SK-N-SH treated with all-trans-retinoic acid at 6 μM for 48 hours (cell line): ENCODE measurements at regions not wholly inside any gene's neighbourhood (a gene's known extent, or its start where the extent isn't known, plus 50 kb on each side); places are given as distances from the start of the nearest gene placed in this dataset.

Experiments
- ZNF70 ChIP-seq: fragments of 450-650 bp; formaldehyde crosslinking; IDR thresholded peaks from 2 replicates; pipeline ENCODE4 v1.5.0; 2020; ENCODE audit warnings: mild to moderate bottlenecking, moderate library complexity
- ZNF8 ChIP-seq: fragments of 450-650 bp; formaldehyde crosslinking; IDR thresholded peaks from 2 replicates; pipeline ENCODE4 v1.5.0; 2020; ENCODE audit warnings: mild to moderate bottlenecking, moderate library complexity
- TF ChIP-seq, protein P1 (sequence below): fragments of 250-450 bp; sonication (Bioruptor Pico); IDR thresholded peaks from 2 replicates; pipeline ENCODE4 v1.8.0; 2021; ENCODE audit warnings: low read depth, mild to moderate bottlenecking, moderate library complexity, borderline replicate concordance
- TF ChIP-seq, protein P2 (sequence below): fragments of 250-450 bp; sonication (Bioruptor Pico); IDR thresholded peaks from 2 replicates; pipeline ENCODE4 v1.5.1; 2020; ENCODE audit warnings: low read depth, mild to moderate bottlenecking, moderate library complexity

DNA sequence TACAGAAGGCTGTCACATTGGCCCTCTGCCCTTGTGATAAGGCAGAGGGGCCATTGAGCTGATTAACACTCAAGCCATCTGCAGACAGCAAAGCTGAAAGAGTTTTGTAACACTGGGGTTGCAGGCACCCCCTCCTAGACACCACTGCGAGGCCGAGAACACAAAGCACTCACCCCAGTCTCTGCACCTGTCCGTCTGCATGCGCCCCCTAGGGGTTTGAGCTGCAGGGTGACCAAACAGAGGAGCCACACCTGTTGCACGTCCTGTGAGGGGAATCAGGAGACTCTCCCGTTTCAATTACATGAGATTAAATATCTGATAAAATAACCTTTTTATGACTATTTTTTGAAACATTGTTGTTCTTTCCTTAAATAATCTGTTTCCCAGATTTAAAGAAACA lies 1180.4 kb downstream of the CDH9 start:
- TF ChIP-seq, protein P1, sequence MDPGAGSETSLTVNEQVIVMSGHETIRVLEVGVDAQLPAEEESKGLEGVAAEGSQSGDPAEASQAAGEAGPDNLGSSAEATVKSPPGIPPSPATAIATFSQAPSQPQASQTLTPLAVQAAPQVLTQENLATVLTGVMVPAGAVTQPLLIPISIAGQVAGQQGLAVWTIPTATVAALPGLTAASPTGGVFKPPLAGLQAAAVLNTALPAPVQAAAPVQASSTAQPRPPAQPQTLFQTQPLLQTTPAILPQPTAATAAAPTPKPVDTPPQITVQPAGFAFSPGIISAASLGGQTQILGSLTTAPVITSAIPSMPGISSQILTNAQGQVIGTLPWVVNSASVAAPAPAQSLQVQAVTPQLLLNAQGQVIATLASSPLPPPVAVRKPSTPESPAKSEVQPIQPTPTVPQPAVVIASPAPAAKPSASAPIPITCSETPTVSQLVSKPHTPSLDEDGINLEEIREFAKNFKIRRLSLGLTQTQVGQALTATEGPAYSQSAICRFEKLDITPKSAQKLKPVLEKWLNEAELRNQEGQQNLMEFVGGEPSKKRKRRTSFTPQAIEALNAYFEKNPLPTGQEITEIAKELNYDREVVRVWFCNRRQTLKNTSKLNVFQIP (CRISPR knock-in tag), result no peak
- TF ChIP-seq ZNF70 (CRISPR knock-in tag), result no peak
- TF ChIP-seq, protein P2, sequence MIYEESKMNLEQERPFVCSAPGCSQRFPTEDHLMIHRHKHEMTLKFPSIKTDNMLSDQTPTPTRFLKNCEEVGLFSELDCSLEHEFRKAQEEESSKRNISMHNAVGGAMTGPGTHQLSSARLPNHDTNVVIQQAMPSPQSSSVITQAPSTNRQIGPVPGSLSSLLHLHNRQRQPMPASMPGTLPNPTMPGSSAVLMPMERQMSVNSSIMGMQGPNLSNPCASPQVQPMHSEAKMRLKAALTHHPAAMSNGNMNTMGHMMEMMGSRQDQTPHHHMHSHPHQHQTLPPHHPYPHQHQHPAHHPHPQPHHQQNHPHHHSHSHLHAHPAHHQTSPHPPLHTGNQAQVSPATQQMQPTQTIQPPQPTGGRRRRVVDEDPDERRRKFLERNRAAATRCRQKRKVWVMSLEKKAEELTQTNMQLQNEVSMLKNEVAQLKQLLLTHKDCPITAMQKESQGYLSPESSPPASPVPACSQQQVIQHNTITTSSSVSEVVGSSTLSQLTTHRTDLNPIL (CRISPR knock-in tag), result no peak
- no peak for TF ChIP-seq ZNF8 (CRISPR knock-in tag)
